ENCODE measurements at regions not wholly inside any gene's neighbourhood (a gene's known extent, or its start where the extent isn't known, plus 50 kb on each side); places are given as distances from the start of the nearest gene placed in this dataset.
"Not testable (repeated sequence)": the region's sequence is repeated elsewhere in the genome, so short reads cannot be mapped to it uniquely, and the experiment has no call there.

- no peak for DNase-seq
These were observed 1606.7 kb upstream of the AGA start for GRCh38 chr4:179048839-179049453.

- no peak for DNase-seq
These were observed 1609.0 kb upstream of the AGA start for GRCh38 chr4:179051206-179051605.

GRCh38 chr4:179059396-179059795 is 1617.2 kb upstream of the AGA start:
- no peak for DNase-seq

GRCh38 chr4:179066254-179066653 is 1624.0 kb upstream of the AGA start:
- not testable (repeated sequence) for DNase-seq

GRCh38 chr4:179071131-179071530 is 1628.9 kb upstream of the AGA start:
- DNase-seq = no peak

GRCh38 chr4:179076865-179077264 is 1634.6 kb upstream of the AGA start:
- DNase-seq = no peak

GRCh38 chr4:179095585-179096221 is 1653.5 kb upstream of the AGA start:
- DNase-seq = no peak

- no peak for DNase-seq
These were observed 1655.5 kb upstream of the AGA start for GRCh38 chr4:179097741-179098140.

GRCh38 chr4:179110356-179110755 is 1668.1 kb upstream of the AGA start:
- DNase-seq = no peak

GRCh38 chr4:179110816-179111215 is 1668.6 kb upstream of the AGA start:
- no peak for DNase-seq

- no peak for DNase-seq
These were observed 1670.4 kb upstream of the AGA start for GRCh38 chr4:179112441-179113170.

GRCh38 chr4:179114615-179115014 is 1672.4 kb upstream of the AGA start:
- DNase-seq = no peak

- DNase-seq = no peak
These were observed 1673.8 kb upstream of the AGA start for GRCh38 chr4:179116011-179116410.

GRCh38 chr4:179116581-179116980 is 1674.3 kb upstream of the AGA start:
- no peak for DNase-seq

- DNase-seq = no peak
These were observed 1680.8 kb upstream of the AGA start for GRCh38 chr4:179123084-179123483.

- no peak for DNase-seq
These were observed 1682.2 kb upstream of the AGA start for GRCh38 chr4:179124419-179124818.

- no peak for DNase-seq
These were observed 1682.7 kb upstream of the AGA start for GRCh38 chr4:179124957-179125356.

GRCh38 chr4:179125870-179126269 is 1683.6 kb upstream of the AGA start:
- DNase-seq = no peak

GRCh38 chr4:179128299-179128698 is 1686.1 kb upstream of the AGA start:
- no peak for DNase-seq

- DNase-seq = no peak
These were observed 1688.0 kb upstream of the AGA start for GRCh38 chr4:179130122-179130714.

- DNase-seq = no peak
These were observed 1703.7 kb upstream of the AGA start for GRCh38 chr4:179145746-179146525.

- no peak for DNase-seq
These were observed 1709.5 kb upstream of the AGA start for GRCh38 chr4:179151770-179152169.

GRCh38 chr4:179163147-179163546 is 1720.9 kb upstream of the AGA start:
- no peak for DNase-seq
